GM21515 (cell line): ENCODE measurements at regions not wholly inside any gene's neighbourhood (a gene's known extent, or its start where the extent isn't known, plus 50 kb on each side); places are given as distances from the start of the nearest gene placed in this dataset.

Experiments
- ATAC-seq: cut with Tn5 transposase; IDR thresholded peaks from one replicate; pipeline ENCODE4 v1.9.1; 2021; ENCODE audit not compliant: unreplicated experiment

GRCh38 chr4:175514174-175514573 is 297.9 kb downstream of the GPM6A start:
- no peak for ATAC-seq

- ATAC-seq, result no peak
Measured at GRCh38 chr4:175530655-175531054, 281.4 kb downstream of the GPM6A start.

GRCh38 chr4:175531405-175532091 is 280.5 kb downstream of the GPM6A start:
- ATAC-seq, result no peak

GRCh38 chr4:175536852-175537453 is 275.1 kb downstream of the GPM6A start:
- ATAC-seq, result peak; percentile 59

- no peak for ATAC-seq
Measured at GRCh38 chr4:175539498-175539897, 272.6 kb downstream of the GPM6A start.

DNA sequence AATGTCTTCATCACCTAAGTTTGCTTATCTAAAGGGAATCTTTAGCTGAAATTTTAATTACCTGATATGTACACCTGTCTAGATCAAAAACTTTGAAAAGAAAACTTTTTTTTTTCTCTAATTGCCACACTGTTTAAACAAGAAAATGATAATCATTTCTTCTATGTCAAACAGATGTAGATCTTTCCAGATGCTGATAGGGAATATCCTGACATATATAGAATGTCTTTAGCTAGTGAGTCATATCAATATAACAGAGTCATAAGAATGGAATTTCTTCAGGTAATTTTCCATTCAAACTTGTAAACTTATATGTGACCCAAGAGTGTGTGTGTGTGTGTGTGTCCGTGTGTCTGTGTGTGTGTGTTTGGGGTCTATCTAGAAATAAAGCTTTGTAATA is 271.9 kb downstream of the GPM6A start:
- no peak for ATAC-seq

DNA sequence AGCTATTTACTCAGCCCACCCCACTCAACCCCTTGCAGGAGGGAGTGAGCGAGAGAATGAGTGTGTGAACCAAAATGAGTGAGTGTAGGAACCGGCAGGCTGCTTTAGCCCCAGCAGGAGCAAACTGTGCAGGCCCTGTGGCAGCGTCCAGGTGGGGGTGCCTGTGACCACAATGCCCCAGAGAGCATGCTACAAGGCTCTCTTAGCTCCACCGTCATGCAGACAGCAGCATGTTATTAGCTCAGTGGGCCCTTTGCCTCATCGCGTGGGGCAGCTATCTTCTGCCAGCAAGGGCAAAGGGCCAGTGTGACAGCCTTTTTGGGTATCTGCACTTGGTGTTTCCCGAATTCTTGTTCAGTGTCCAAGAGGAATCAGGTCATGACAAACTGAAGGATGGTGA is 271.3 kb downstream of the GPM6A start:
- ATAC-seq, result no peak

DNA sequence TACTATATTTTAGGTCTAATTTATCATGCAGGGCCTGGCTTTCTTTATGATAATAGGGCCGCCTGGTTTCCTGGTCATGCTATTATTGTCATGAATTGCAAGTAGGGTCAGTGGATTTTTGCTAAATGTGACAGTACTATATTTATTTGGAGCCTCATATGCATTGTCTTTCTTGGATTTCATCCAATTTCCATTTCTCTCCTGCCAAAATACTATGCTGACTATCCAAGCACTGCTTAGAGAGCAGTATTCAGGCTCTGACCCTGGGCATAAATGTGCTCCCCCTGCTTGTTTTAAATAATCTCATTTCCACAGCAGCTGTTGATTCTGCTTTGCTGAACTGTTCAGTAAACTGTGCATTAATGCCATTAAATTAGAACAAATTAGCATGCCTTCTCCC is 269.3 kb downstream of the GPM6A start:
- ATAC-seq, result no peak

DNA sequence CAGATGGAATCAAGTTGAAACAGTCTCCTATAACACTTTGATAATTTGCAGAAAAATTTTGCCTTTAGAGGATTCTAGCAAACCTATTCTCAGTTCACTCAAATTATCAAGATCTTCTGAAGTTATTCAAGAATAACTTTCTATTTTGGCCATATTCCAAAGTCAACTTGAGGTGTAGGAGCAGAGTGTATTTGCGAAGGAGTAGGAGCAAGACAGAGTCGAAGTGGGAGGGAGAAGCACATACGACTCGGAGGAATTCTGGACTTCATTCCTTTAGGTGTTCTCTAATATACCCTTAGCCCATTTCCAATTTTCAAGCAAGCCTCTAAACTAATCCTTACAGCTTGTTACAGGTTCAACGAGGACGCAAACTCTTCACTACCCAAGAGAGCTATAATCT is 252.9 kb downstream of the GPM6A start:
- ATAC-seq, result no peak

DNA sequence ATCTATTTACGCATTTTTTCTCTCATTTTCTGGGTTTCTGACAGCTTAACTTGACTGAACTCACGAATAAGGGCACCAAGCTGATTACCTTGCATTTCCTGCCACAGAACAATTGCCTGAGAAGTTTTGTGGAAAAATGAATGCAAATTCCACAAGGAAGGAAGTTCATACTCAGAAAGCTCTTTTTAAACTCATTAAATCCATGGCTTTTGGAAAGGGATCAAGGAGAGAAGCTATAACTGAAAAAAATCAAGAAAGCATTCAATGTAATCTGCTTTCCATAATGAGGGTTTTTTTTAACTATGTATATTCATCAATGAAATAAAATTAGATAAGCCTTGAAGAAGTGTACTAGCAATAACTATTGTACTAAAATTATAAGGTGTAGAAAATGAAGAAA is 252.5 kb downstream of the GPM6A start:
- no peak for ATAC-seq

GRCh38 chr4:175560604-175561003 is 251.5 kb downstream of the GPM6A start:
- ATAC-seq, result no peak

- no peak for ATAC-seq
Measured at GRCh38 chr4:175561696-175562095, 250.4 kb downstream of the GPM6A start.

DNA sequence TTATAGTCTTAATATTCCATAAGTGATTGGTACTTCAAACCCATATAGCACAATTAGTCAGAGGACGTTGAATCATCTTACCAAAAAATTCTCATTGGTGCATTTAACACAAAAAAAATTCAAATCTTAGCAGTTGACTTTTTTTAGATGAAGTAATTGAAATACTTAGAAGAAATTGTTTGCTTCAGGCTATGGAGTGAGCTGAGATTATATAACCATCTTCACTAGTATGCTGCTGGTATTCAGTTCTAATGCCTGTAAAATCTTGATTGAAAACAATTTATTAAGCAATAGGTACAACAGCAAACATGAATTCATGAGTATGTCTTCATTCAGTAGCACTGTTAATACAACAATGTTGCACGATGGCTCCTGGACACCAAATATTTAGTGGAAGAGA is 250.0 kb downstream of the GPM6A start:
- no peak for ATAC-seq

DNA sequence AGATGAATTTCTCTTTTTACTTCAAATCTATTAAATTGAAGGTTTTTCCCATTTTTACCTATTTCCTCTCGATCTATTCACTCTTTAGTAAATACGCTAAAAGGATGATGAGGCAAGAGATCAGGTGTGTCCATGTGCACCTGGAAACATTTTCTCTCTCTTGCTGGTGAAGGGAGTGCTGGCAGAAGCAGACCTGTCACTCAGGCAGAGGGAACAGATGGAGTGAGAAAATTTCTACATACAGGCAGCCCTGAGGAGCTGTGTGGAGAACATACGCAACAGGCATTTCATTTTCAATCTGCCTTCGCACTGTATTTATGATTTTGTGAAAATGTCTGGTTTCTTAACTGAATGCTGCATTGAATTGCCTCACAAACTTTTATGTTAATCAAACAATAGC is 249.5 kb downstream of the GPM6A start:
- ATAC-seq, result no peak
